ENCODE measurements at regions not wholly inside any gene's neighbourhood (a gene's known extent, or its start where the extent isn't known, plus 50 kb on each side); places are given as distances from the start of the nearest gene placed in this dataset.

GRCh38 chr11:116110356-116110755 is 606.1 kb upstream of the CADM1 start:
- no peak overlapping the region for H3K27ac ChIP-seq (ENCODE audit: low read length)
- H4K20me1 ChIP-seq (ENCODE audit: insufficient read depth, low read length): no peaks in the 10 kb centered on the region
- H3K9ac ChIP-seq (ENCODE audit: low read length): no peak overlapping the region
- TF ChIP-seq EZH2phosphoT487 (IDR thresholded peaks at IDR 0.05; ENCODE audit: low read depth): no peak
- TF ChIP-seq CTCF (IDR thresholded peaks at IDR 0.05; ENCODE audit: low read depth, low read length): no peak
- H3K79me2 ChIP-seq (ENCODE audit: low read length): no peaks in the 10 kb centered on the region
- H3K4me3 ChIP-seq (ENCODE audit: low read length): no peak overlapping the region
- no peaks in the 10 kb centered on the region for H3K4me1 ChIP-seq (ENCODE audit: low read length)
- no peaks in the 10 kb centered on the region for H3K9me3 ChIP-seq (ENCODE audit: insufficient read depth, low read length)
- H3K36me3 ChIP-seq (replicated peaks; ENCODE audit: low read depth, low read length): no peaks in the 10 kb centered on the region
- H2AFZ ChIP-seq (ENCODE audit: low read depth, low read length): no peak overlapping the region
- peaks cover 23% of the 10 kb centered on the region for H3K27me3 ChIP-seq (ENCODE audit: low read depth, low read length)
- H3K4me2 ChIP-seq (ENCODE audit: low read length): no peak overlapping the region

GRCh38 chr11:116109228-116109627 is 605.0 kb upstream of the CADM1 start:
- Histone ChIP-seq H3K4me1 (ENCODE audit: low read length) (no peaks in the 10 kb centered on the region), H4K20me1 (ENCODE audit: insufficient read depth, low read length) (no peaks in the 10 kb centered on the region), H3K9ac (ENCODE audit: low read length) (no peak overlapping the region), H3K27me3 (ENCODE audit: low read depth, low read length) (peaks cover 23% of the 10 kb centered on the region), H3K36me3 (replicated peaks; ENCODE audit: low read depth, low read length) (no peaks in the 10 kb centered on the region), H3K79me2 (ENCODE audit: low read length) (no peaks in the 10 kb centered on the region), H3K4me2 (ENCODE audit: low read length) (no peak overlapping the region), H3K9me3 (ENCODE audit: insufficient read depth, low read length) (no peaks in the 10 kb centered on the region), H2AFZ (ENCODE audit: low read depth, low read length) (no peak overlapping the region), H3K27ac (ENCODE audit: low read length) (no peak overlapping the region), H3K4me3 (ENCODE audit: low read length) (no peak overlapping the region)
- TF ChIP-seq EZH2phosphoT487 (IDR thresholded peaks at IDR 0.05; ENCODE audit: low read depth): no peak
- no peak for TF ChIP-seq CTCF (IDR thresholded peaks at IDR 0.05; ENCODE audit: low read depth, low read length)

- TF ChIP-seq CTCF (IDR thresholded peaks at IDR 0.05; ENCODE audit: low read depth, low read length) (no peak), EZH2phosphoT487 (IDR thresholded peaks at IDR 0.05; ENCODE audit: low read depth) (no peak)
- Histone ChIP-seq H4K20me1 (ENCODE audit: insufficient read depth, low read length) (no peaks in the 10 kb centered on the region), H3K4me3 (ENCODE audit: low read length) (no peak overlapping the region), H3K27ac (ENCODE audit: low read length) (no peak overlapping the region), H3K9ac (ENCODE audit: low read length) (no peak overlapping the region), H3K27me3 (ENCODE audit: low read depth, low read length) (peaks cover 23% of the 10 kb centered on the region), H3K4me2 (ENCODE audit: low read length) (no peak overlapping the region), H3K79me2 (ENCODE audit: low read length) (no peaks in the 10 kb centered on the region), H3K36me3 (replicated peaks; ENCODE audit: low read depth, low read length) (no peaks in the 10 kb centered on the region), H3K9me3 (ENCODE audit: insufficient read depth, low read length) (no peaks in the 10 kb centered on the region), H3K4me1 (ENCODE audit: low read length) (no peaks in the 10 kb centered on the region), H2AFZ (ENCODE audit: low read depth, low read length) (no peak overlapping the region)
Measured at GRCh38 chr11:116108161-116108560, 603.9 kb upstream of the CADM1 start.

GRCh38 chr11:116107229-116107628 is 603.0 kb upstream of the CADM1 start:
- H3K9ac ChIP-seq (ENCODE audit: low read length): no peak overlapping the region
- no peaks in the 10 kb centered on the region for H3K36me3 ChIP-seq (replicated peaks; ENCODE audit: low read depth, low read length)
- no peak overlapping the region for H2AFZ ChIP-seq (ENCODE audit: low read depth, low read length)
- H3K4me2 ChIP-seq (ENCODE audit: low read length): no peak overlapping the region
- H3K4me3 ChIP-seq (ENCODE audit: low read length): no peak overlapping the region
- H4K20me1 ChIP-seq (ENCODE audit: insufficient read depth, low read length): no peaks in the 10 kb centered on the region
- H3K9me3 ChIP-seq (ENCODE audit: insufficient read depth, low read length): no peaks in the 10 kb centered on the region
- peaks cover 23% of the 10 kb centered on the region for H3K27me3 ChIP-seq (ENCODE audit: low read depth, low read length)
- TF ChIP-seq EZH2phosphoT487 (IDR thresholded peaks at IDR 0.05; ENCODE audit: low read depth) (no peak), CTCF (IDR thresholded peaks at IDR 0.05; ENCODE audit: low read depth, low read length) (no peak)
- no peaks in the 10 kb centered on the region for H3K4me1 ChIP-seq (ENCODE audit: low read length)
- no peaks in the 10 kb centered on the region for H3K79me2 ChIP-seq (ENCODE audit: low read length)
- H3K27ac ChIP-seq (ENCODE audit: low read length): no peak overlapping the region

Measured in OCI-LY3 (cell line).